Activated T-cell treated with anti-CD3 and anti-CD28 coated beads, Interleukin-2, amount 50 U/mL, for 72 hours (primary cell): ENCODE measurements at regions not wholly inside any gene's neighbourhood (a gene's known extent, or its start where the extent isn't known, plus 50 kb on each side); places are given as distances from the start of the nearest gene placed in this dataset.

Experiments
- ATAC-seq, 2 donors: fragments of 150-1000 bp; cut with Tn5 transposase; replicated peaks in 1 of 2; 2 replicates each; pipeline ENCODE4 v1.10.0; 2021; ENCODE audit warnings: moderate library complexity in 2 of 2, mild to moderate bottlenecking in 1 of 2
- DNase-seq, 2 donors: peaks; one replicate each; pipeline ENCODE4 v3.0.0; 2021 to 2022; ENCODE audit warnings: mixed read lengths in 1 of 2
- H3K27ac Mint-ChIP-seq: one replicate; pipeline ENCODE4 v1.8.0; 2022; ENCODE audit warnings: mild to moderate bottlenecking, moderate library complexity, mixed read lengths
- H3K27me3 Mint-ChIP-seq: one replicate; pipeline ENCODE4 v1.8.0; 2022; ENCODE audit warnings: low read depth, mixed read lengths
- H3K36me3 Mint-ChIP-seq, 2 donors: one replicate each; pipeline ENCODE4 v1.8.0; 2022; ENCODE audit warnings: mixed read lengths in 2 of 2, mild to moderate bottlenecking in 1 of 2; ENCODE audit not compliant: insufficient read depth in 2 of 2
- H3K4me1 Mint-ChIP-seq: one replicate; pipeline ENCODE4 v1.8.0; 2022; ENCODE audit warnings: low read depth, mixed read lengths
- H3K4me3 Mint-ChIP-seq, 2 donors: one replicate each; pipeline ENCODE4 v1.8.0; 2022; ENCODE audit warnings: mild to moderate bottlenecking in 2 of 2, mixed read lengths in 2 of 2, moderate library complexity in 2 of 2
- H3K9me3 Mint-ChIP-seq, 2 donors: one replicate each; pipeline ENCODE4 v1.8.0; 2022; ENCODE audit warnings: mixed read lengths in 2 of 2

DNA sequence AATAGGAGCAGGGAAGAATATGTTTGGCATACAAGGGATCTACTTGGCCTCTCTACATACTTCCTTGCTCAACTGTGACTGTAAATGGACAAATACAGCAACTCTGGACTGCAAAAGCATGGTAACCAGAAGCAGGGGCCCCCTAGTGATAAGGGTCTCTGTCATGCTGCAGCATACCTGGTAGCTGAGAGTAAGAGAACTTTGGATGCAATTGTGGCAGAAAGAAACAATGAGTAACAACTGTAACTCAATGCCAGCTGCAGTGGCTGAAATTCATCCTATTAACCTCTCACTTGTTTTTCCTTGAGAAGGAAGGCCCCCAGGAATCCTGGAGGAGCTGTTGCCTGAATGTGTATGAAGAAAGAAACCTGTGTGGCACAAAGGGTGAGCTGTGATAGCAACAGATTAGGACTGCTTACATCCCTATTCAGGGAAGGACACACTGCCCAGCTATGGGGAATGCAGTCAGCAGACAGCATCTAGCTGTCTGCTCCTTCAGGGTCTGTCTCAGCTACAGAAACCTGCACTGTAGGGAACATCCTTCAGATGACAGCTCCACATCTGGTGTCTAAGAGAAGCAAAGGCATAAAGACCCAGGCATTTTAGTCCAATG lies 468.1 kb upstream of the ACTBL2 start:
- ATAC-seq (no peak), DNase-seq (no peak)
- H3K4me3 Mint-ChIP-seq = no peak overlapping the region
- H3K27ac Mint-ChIP-seq = no peak overlapping the region
- H3K27me3 Mint-ChIP-seq = peaks cover 6% of the 10 kb centered on the region
- H3K4me1 Mint-ChIP-seq = no peaks in the 10 kb centered on the region
- H3K36me3 Mint-ChIP-seq = no peaks in the 10 kb centered on the region
- H3K9me3 Mint-ChIP-seq = peaks cover 0 to 2% of the 10 kb centered on the region in 2 donors

DNA sequence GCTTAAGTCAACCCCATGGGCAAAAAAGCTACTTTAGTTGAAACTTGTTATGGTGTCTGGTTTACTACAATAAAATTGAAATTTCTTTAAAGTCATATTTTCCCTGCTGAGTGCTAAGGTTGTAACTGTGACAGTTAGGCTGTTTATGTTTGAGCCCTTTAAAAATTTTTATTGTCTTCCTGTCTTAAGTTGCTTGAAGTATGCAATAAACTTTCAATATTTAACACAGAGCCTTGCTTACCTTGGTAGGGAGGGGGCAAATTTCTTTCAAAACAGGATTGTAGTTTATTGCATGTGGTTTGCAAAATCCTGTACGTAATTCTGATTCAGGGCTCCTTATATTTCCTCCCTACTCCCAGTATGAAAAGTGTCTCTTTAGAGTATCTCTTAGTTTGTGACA lies 465.5 kb upstream of the ACTBL2 start:
- ATAC-seq (no peak), DNase-seq (no peak)
- Mint-ChIP-seq H3K4me3 (no peak overlapping the region), H3K9me3 (peaks cover 0 to 2% of the 10 kb centered on the region in 2 donors), H3K4me1 (no peaks in the 10 kb centered on the region), H3K36me3 (no peaks in the 10 kb centered on the region), H3K27me3 (peaks cover 6% of the 10 kb centered on the region), H3K27ac (no peak overlapping the region)

DNA sequence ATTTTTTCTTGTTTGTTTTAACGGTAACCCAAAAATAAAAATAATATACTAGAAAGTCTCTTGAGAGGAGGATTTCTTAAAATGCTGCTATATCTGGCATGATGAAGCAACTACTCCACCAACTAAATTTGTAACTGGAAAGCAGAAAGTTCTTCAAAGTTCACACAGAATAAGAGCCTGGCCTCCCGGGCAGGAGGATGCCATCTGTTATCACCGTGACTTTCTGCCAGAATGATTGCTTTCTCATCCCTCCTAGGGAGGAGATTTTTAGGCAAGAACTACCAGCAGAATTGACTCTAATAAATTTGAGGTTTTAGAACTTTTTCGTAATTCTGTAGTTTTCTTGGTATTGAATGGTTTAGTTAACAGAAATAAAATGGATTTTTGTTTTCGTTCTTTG lies 464.6 kb upstream of the ACTBL2 start:
- H3K27me3 Mint-ChIP-seq = peaks cover 6% of the 10 kb centered on the region
- DNase-seq = no peak
- no peak overlapping the region for H3K4me3 Mint-ChIP-seq
- no peak for ATAC-seq
- H3K36me3 Mint-ChIP-seq = no peaks in the 10 kb centered on the region
- H3K9me3 Mint-ChIP-seq = peaks cover 0 to 2% of the 10 kb centered on the region in 2 donors
- H3K4me1 Mint-ChIP-seq = no peaks in the 10 kb centered on the region
- no peak overlapping the region for H3K27ac Mint-ChIP-seq

DNA sequence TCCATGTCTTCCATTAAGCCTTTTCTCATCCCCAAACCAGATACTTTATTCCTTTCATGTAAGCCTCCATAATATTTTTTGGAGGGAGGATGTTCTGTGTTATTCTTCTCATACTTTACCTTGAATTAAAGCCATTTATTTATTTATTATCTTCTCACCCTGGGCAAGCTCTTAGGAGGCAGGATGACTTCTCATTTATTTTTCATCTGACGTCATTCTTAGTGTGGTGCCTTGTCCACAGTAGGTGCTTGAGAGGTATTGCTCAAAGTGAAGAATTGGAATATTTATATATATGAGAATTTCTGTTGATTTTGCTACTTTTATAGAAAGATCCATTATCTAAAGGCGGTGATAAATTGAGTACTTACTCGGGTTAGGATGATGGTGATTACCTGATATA lies 458.3 kb upstream of the ACTBL2 start:
- peaks cover 6% of the 10 kb centered on the region for H3K27me3 Mint-ChIP-seq
- H3K4me1 Mint-ChIP-seq = no peaks in the 10 kb centered on the region
- H3K4me3 Mint-ChIP-seq = no peak overlapping the region
- H3K27ac Mint-ChIP-seq = no peak overlapping the region
- DNase-seq (no peak), ATAC-seq (no peak)
- peaks cover 0 to 4% of the 10 kb centered on the region in 2 donors for H3K9me3 Mint-ChIP-seq
- peaks cover 0 to 3% of the 10 kb centered on the region in 2 donors for H3K36me3 Mint-ChIP-seq

GRCh38 chr5:57940236-57940635 lies 457.6 kb upstream of the ACTBL2 start:
- Mint-ChIP-seq H3K4me1 (no peaks in the 10 kb centered on the region), H3K27me3 (peaks cover 9% of the 10 kb centered on the region), H3K4me3 (no peak overlapping the region), H3K27ac (no peak overlapping the region), H3K36me3 (peaks cover 0 to 3% of the 10 kb centered on the region in 2 donors), H3K9me3 (peaks cover 0 to 4% of the 10 kb centered on the region in 2 donors)
- DNase-seq (no peak), ATAC-seq (no peak)

DNA sequence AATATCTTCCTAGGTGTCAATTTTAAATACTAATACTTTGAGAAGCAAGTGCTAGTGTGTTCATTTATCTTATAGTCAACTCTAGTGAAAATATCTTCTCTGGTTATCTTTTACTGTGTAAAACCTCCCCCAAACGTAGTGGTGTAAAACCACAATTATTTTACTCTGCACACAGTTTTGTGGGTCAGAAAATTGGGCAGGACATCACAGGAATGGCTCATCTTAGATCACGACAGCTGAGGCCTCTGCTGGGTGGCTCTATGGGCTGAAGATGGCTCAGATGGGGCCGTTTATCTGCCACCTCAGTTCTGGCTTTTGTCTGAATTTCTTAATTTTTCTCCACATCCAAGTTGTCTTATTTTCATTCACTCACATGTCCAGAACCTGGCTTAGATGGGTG lies 457.2 kb upstream of the ACTBL2 start:
- Mint-ChIP-seq H3K36me3 (peaks cover 0 to 3% of the 10 kb centered on the region in 2 donors), H3K9me3 (peaks cover 0 to 4% of the 10 kb centered on the region in 2 donors), H3K4me3 (no peak overlapping the region), H3K27me3 (peaks cover 9% of the 10 kb centered on the region), H3K27ac (no peak overlapping the region), H3K4me1 (no peaks in the 10 kb centered on the region)
- DNase-seq (no peak), ATAC-seq (no peak)

- DNase-seq (no peak), ATAC-seq (no peak)
- Mint-ChIP-seq H3K4me1 (no peaks in the 10 kb centered on the region), H3K4me3 (no peak overlapping the region), H3K36me3 (peaks cover 0 to 3% of the 10 kb centered on the region in 2 donors), H3K27ac (no peak overlapping the region), H3K9me3 (peaks cover 0 to 4% of the 10 kb centered on the region in 2 donors), H3K27me3 (peaks cover 9% of the 10 kb centered on the region)
Observed at GRCh38 chr5:57939335-57939734, 456.7 kb upstream of the ACTBL2 start.

- DNase-seq (no peak), ATAC-seq (no peak)
- Mint-ChIP-seq H3K36me3 (peaks cover 0 to 3% of the 10 kb centered on the region in 2 donors), H3K27ac (no peak overlapping the region), H3K4me1 (no peaks in the 10 kb centered on the region), H3K27me3 (peaks cover 9% of the 10 kb centered on the region), H3K4me3 (no peak overlapping the region), H3K9me3 (peaks cover 0 to 4% of the 10 kb centered on the region in 2 donors)
Observed at GRCh38 chr5:57938174-57938557, 455.6 kb upstream of the ACTBL2 start.

- no peak overlapping the region for H3K27ac Mint-ChIP-seq
- DNase-seq (no peak), ATAC-seq (no peak)
- peaks cover 0 to 4% of the 10 kb centered on the region in 2 donors for H3K9me3 Mint-ChIP-seq
- H3K4me3 Mint-ChIP-seq = no peak overlapping the region
- no peaks in the 10 kb centered on the region for H3K4me1 Mint-ChIP-seq
- peaks cover 9% of the 10 kb centered on the region for H3K27me3 Mint-ChIP-seq
- H3K36me3 Mint-ChIP-seq = peaks cover 0 to 3% of the 10 kb centered on the region in 2 donors
Observed at GRCh38 chr5:57937501-57938173, 455.0 kb upstream of the ACTBL2 start.

- no peak for DNase-seq
- Mint-ChIP-seq H3K27ac (no peak overlapping the region), H3K36me3 (peaks cover 0 to 3% of the 10 kb centered on the region in 2 donors), H3K4me1 (no peaks in the 10 kb centered on the region), H3K9me3 (peaks cover 0 to 4% of the 10 kb centered on the region in 2 donors), H3K4me3 (no peak overlapping the region), H3K27me3 (peaks cover 9% of the 10 kb centered on the region)
- ATAC-seq = no peak
Observed at GRCh38 chr5:57937025-57937424, 454.4 kb upstream of the ACTBL2 start.

GRCh38 chr5:57932761-57933160 lies 450.1 kb upstream of the ACTBL2 start:
- H3K36me3 Mint-ChIP-seq = no peaks in the 10 kb centered on the region
- ATAC-seq (no peak), DNase-seq (no peak)
- no peak overlapping the region for H3K27ac Mint-ChIP-seq
- H3K9me3 Mint-ChIP-seq = no peaks in the 10 kb centered on the region
- no peaks in the 10 kb centered on the region for H3K4me1 Mint-ChIP-seq
- peaks cover 9% of the 10 kb centered on the region for H3K27me3 Mint-ChIP-seq
- no peak overlapping the region for H3K4me3 Mint-ChIP-seq

GRCh38 chr5:57931807-57932206 lies 449.2 kb upstream of the ACTBL2 start:
- DNase-seq (no peak), ATAC-seq (no peak)
- Mint-ChIP-seq H3K4me1 (no peaks in the 10 kb centered on the region), H3K36me3 (no peaks in the 10 kb centered on the region), H3K9me3 (no peaks in the 10 kb centered on the region), H3K4me3 (no peak overlapping the region), H3K27me3 (peaks cover 9% of the 10 kb centered on the region), H3K27ac (no peak overlapping the region)

DNA sequence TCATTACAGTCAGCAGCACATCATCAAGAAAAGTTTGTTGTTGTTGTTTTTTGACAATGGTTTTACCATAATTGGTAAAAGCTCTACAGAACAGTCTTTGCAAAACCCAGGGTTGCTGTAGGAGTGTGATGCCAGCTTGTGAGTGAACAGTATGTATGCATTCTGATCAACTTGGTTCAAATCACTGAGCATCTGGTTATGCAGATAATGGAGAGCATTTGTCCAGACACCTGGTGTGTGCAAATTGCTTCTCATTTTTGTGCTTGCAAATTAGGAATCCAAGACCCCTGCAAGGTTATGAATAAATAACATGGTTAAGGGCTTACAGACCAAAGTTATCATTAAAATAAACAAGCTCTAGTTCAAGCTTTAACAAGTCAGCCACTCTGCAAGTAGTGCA lies 448.7 kb upstream of the ACTBL2 start:
- H3K4me3 Mint-ChIP-seq = no peak overlapping the region
- H3K9me3 Mint-ChIP-seq = no peaks in the 10 kb centered on the region

DNA sequence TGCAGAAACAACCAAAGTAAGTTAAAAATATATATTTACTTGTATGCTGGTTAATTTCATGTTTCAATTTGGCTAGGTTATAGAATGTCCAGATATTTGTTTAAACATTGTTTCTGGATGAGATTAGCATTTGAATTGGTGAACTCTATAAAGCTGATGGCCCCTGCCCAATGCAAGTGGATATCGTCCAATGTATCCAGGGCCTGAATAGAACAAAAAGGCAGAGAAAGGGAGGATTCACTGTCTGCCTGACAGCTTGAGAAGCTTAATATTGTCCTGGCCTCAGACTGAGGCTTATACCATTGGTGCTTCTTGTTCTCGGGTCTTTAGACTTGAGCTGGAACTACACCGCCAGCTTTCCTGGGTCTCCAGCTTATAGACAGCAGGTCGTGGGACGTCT lies 446.7 kb upstream of the ACTBL2 start:
- ATAC-seq (no peak), DNase-seq (no peak)
- Mint-ChIP-seq H3K9me3 (peaks cover 0 to 4% of the 10 kb centered on the region in 2 donors), H3K36me3 (no peaks in the 10 kb centered on the region), H3K27ac (no peak overlapping the region), H3K27me3 (no peaks in the 10 kb centered on the region), H3K4me3 (no peak overlapping the region), H3K4me1 (no peaks in the 10 kb centered on the region)

More for the DNA sequence above, 448.7 kb upstream of the ACTBL2 start:
- no peaks in the 10 kb centered on the region for H3K36me3 Mint-ChIP-seq
- DNase-seq (no peak), ATAC-seq (no peak)
- no peak overlapping the region for H3K27ac Mint-ChIP-seq
- no peaks in the 10 kb centered on the region for H3K4me1 Mint-ChIP-seq
- H3K27me3 Mint-ChIP-seq = peaks cover 7% of the 10 kb centered on the region
